ENCODE measurements at regions not wholly inside any gene's neighbourhood (a gene's known extent, or its start where the extent isn't known, plus 50 kb on each side); places are given as distances from the start of the nearest gene placed in this dataset.

GRCh38 chr9:27625751-27626150 lies 52.5 kb upstream of the C9orf72 start:
- TF ChIP-seq, protein P1, sequence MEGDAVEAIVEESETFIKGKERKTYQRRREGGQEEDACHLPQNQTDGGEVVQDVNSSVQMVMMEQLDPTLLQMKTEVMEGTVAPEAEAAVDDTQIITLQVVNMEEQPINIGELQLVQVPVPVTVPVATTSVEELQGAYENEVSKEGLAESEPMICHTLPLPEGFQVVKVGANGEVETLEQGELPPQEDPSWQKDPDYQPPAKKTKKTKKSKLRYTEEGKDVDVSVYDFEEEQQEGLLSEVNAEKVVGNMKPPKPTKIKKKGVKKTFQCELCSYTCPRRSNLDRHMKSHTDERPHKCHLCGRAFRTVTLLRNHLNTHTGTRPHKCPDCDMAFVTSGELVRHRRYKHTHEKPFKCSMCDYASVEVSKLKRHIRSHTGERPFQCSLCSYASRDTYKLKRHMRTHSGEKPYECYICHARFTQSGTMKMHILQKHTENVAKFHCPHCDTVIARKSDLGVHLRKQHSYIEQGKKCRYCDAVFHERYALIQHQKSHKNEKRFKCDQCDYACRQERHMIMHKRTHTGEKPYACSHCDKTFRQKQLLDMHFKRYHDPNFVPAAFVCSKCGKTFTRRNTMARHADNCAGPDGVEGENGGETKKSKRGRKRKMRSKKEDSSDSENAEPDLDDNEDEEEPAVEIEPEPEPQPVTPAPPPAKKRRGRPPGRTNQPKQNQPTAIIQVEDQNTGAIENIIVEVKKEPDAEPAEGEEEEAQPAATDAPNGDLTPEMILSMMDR (IDR thresholded peaks at IDR 0.05) = no peak
- no peak for TF ChIP-seq POLR2A (IDR thresholded peaks at IDR 0.05)

Data from right lobe of liver (tissue), 4 donors.